CD4-positive, alpha-beta T cell treated with Interleukin-21 for 1 hour (primary cell): ENCODE measurements at regions not wholly inside any gene's neighbourhood (a gene's known extent, or its start where the extent isn't known, plus 50 kb on each side); places are given as distances from the start of the nearest gene placed in this dataset.

ENCODE experiments used
- DNase-seq: peaks from one replicate; pipeline ENCODE4 v3.0.0-alpha.2; 2020

- DNase-seq: no peak
Measured at GRCh38 chrX:58051346-58051745, 141.1 kb upstream of the ZXDA start.

GRCh38 chrX:58044130-58044529 lies 133.9 kb upstream of the ZXDA start:
- DNase-seq: no peak

GRCh38 chrX:58025979-58026378 lies 115.7 kb upstream of the ZXDA start:
- peak; percentile 37 for DNase-seq

- no peak for DNase-seq
Measured at GRCh38 chrX:57985951-57986350, 75.7 kb upstream of the ZXDA start.

- DNase-seq: no peak
Measured at GRCh38 chrX:57984620-57985019, 74.4 kb upstream of the ZXDA start.

DNA sequence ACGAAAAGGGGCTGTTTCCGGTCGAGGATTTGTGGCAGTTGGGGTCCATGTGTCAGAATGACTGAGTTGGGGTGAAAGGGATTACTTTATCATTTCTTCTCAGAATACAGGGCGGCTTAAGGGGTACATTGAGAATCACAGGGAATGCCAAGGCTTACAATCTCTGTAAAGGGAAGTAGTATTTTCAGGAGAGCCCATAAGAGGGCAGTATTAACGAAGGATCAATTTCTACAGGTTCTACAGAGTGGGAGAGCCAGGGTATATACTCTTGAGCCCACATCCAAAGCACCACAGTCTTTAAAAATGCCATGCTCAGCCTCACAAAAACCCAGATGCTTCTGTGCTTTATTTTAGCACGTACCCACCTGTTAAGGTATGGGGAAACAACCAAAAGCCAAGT lies 67.7 kb upstream of the ZXDA start:
- no peak for DNase-seq

DNA sequence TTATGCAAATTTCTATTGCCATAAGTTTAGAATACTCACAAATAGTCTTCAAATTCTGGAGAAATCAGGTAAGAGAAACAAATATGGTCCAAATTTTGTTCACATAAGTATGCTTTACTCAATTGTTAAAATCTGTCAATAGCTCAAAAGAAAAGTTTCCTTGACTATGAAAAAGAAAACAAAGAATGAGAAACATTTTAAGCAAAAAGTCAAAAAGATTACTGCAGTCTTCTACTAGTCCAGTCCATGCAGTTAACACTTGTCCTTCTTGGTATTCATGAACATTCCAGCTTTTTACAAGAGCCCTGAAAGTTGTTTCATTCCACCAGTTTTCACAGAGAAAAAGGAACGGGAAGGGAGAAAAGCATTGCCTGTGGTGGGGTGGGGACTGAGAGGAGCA lies 54.7 kb upstream of the ZXDA start:
- DNase-seq: no peak
